Bronchial epithelial cell (primary cell): ENCODE measurements at regions not wholly inside any gene's neighbourhood (a gene's known extent, or its start where the extent isn't known, plus 50 kb on each side); places are given as distances from the start of the nearest gene placed in this dataset.

Experiments
- DNase-seq: peaks from one replicate; pipeline ENCODE4 v3.0.0-alpha.2; 2010; ENCODE audit warnings: low read depth
- FAIRE-seq: peaks from 2 replicates; lab custom pipeline; 2011; peaks lifted over from hg19 to GRCh38; lab: Jason Lieb, UNC
- H3K27me3 ChIP-seq: 2 replicates; pipeline ENCODE4 v1.5.1; 2011; ENCODE audit warnings: low read length; ENCODE audit not compliant: control insufficient read depth, insufficient read depth
- H3K36me3 ChIP-seq: 2 replicates; pipeline ENCODE4 v1.5.1; 2011; ENCODE audit warnings: low read length; ENCODE audit not compliant: control insufficient read depth, insufficient read depth
- H3K4me3 ChIP-seq: 2 replicates; pipeline ENCODE4 v1.5.1; 2011; ENCODE audit warnings: mild to moderate bottlenecking, low read depth, low read length, control low read depth
- CTCF ChIP-seq: IDR thresholded peaks from 2 replicates; pipeline ENCODE4 v1.5.1; 2011; ENCODE audit warnings: mild to moderate bottlenecking, moderate library complexity, low read length, control low read depth, inconsistent platforms; ENCODE audit not compliant: insufficient read depth, severe bottlenecking

DNA sequence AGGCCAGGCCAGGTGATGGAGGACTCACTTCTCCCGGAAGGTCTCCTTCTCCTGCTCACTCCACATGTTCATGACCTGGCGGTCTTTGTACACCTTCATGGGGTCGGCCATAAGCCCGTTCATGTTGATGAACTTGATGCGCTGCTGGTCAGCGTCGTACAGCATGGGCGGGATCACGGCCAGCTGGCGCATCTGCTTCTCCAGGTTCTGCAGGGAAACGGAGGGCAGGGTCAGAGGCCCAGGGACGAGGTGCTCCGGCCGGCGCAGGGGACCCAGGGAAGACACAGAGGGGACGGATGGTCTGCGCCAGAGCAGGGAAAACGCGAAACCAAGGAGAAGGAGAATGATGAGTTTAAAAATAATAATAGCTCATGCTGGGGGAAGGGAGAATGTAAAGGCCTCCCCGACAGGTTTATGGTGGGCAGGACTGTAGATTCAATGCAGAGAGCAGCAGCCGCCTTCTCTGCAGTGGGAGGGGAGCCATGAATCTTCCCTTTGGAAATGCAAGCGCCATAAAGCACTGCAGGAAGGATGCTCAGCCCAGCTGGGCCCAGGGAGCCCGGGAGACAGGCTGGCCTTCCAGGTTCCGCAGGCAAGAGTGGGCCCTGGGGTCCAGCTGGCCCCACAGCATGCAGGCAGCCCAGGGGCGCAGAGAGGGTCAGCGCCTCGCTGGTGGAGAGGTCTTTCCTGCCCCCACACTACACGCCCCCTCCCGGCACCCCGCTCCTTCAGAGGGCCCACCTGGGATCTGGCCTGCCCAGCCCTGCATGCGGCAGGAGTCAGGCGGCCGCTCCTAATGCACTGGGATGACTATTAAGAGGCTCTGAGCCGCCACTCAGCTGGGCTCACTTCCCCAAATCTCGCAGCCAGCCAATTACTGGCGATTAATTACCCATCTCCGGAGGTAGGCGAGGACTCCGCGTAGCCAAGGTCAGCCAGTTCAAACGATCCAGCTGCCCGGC, 132.0 kb downstream of the RFLNA start:
- Histone ChIP-seq H3K36me3 (peaks cover 16% of the 10 kb centered on the region), H3K4me3 (no peak overlapping the region), H3K27me3 (no peaks in the 10 kb centered on the region)
- no peak for TF ChIP-seq CTCF
- DNase-seq (no peak), FAIRE-seq (no peak)

DNA sequence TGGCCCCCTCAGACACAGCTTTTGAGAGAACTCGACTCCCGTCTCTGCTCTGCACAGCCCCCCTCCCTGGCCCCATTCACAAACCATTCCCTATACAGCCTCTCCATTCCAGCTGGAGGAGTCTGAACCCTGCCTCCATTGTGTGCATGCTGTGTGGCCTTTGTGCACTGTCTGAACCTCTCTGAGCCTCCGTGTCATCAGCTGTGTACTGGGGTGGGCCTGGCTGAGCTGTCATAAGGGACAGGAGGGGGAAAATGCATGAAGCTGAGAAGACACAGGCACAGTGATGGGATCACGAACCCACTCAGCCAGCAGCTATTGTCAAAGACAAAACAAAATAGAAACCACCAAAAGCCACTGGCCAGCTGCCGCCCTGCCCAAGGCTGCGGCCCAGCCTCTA, 130.8 kb downstream of the RFLNA start:
- Histone ChIP-seq H3K4me3 (no peak overlapping the region), H3K27me3 (no peaks in the 10 kb centered on the region), H3K36me3 (peaks cover 18% of the 10 kb centered on the region)
- DNase-seq (no peak), FAIRE-seq (no peak)
- no peak for TF ChIP-seq CTCF

- no peak overlapping the region for H3K4me3 ChIP-seq
- FAIRE-seq (no peak), DNase-seq (no peak)
- no peak for TF ChIP-seq CTCF
- H3K27me3 ChIP-seq = no peaks in the 10 kb centered on the region
- H3K36me3 ChIP-seq = peaks cover 21% of the 10 kb centered on the region
Measured at GRCh38 chr12:124424516-124424905, 129.6 kb downstream of the RFLNA start.

GRCh38 chr12:124423761-124424515, 129.0 kb downstream of the RFLNA start:
- no peaks in the 10 kb centered on the region for H3K27me3 ChIP-seq
- H3K4me3 ChIP-seq = no peak overlapping the region
- no peak for FAIRE-seq
- DNase-seq = no peak
- no peak for TF ChIP-seq CTCF
- H3K36me3 ChIP-seq = peaks cover 21% of the 10 kb centered on the region

GRCh38 chr12:124422570-124423523, 128.0 kb downstream of the RFLNA start:
- no peaks in the 10 kb centered on the region for H3K27me3 ChIP-seq
- peaks cover 21% of the 10 kb centered on the region for H3K36me3 ChIP-seq
- DNase-seq (peak; percentile 83), FAIRE-seq (no peak)
- peak overlapping the region; percentile 11 for H3K4me3 ChIP-seq
- TF ChIP-seq CTCF = no peak
